ENCODE measurements at regions not wholly inside any gene's neighbourhood (a gene's known extent, or its start where the extent isn't known, plus 50 kb on each side); places are given as distances from the start of the nearest gene placed in this dataset.

- H3K27me3 Mint-ChIP-seq (ENCODE audit: unreplicated experiment), result peaks cover 6% of the 10 kb centered on the region
- H3K27ac Mint-ChIP-seq (ENCODE audit: unreplicated experiment), result no peak overlapping the region
- H3K36me3 Mint-ChIP-seq (ENCODE audit: unreplicated experiment), result no peaks in the 10 kb centered on the region
- H3K9me3 Mint-ChIP-seq (ENCODE audit: unreplicated experiment), result no peaks in the 10 kb centered on the region
- H3K4me1 Mint-ChIP-seq (ENCODE audit: unreplicated experiment), result no peaks in the 10 kb centered on the region
- H3K4me3 Mint-ChIP-seq (ENCODE audit: unreplicated experiment), result no peak overlapping the region
- no peak for DNase-seq (ENCODE audit: extremely low spot score, unreplicated experiment)
- TF ChIP-seq CTCF (IDR thresholded peaks at IDR 0.05), result no peak
Measured at GRCh38 chr4:52292245-52292644, 241.1 kb downstream of the SPATA18 start.

- Mint-ChIP-seq H3K27ac (ENCODE audit: unreplicated experiment) (no peak overlapping the region), H3K27me3 (ENCODE audit: unreplicated experiment) (peaks cover 1% of the 10 kb centered on the region), H3K36me3 (ENCODE audit: unreplicated experiment) (no peaks in the 10 kb centered on the region), H3K9me3 (ENCODE audit: unreplicated experiment) (no peaks in the 10 kb centered on the region), H3K4me1 (ENCODE audit: unreplicated experiment) (no peaks in the 10 kb centered on the region), H3K4me3 (ENCODE audit: unreplicated experiment) (no peak overlapping the region)
- no peak for DNase-seq (ENCODE audit: extremely low spot score, unreplicated experiment)
- TF ChIP-seq CTCF (IDR thresholded peaks at IDR 0.05), result no peak
Measured at GRCh38 chr4:52296341-52296740, 245.2 kb downstream of the SPATA18 start.

- no peak for DNase-seq (ENCODE audit: extremely low spot score, unreplicated experiment)
- no peaks in the 10 kb centered on the region for H3K4me1 Mint-ChIP-seq (ENCODE audit: unreplicated experiment)
- H3K4me3 Mint-ChIP-seq (ENCODE audit: unreplicated experiment), result no peak overlapping the region
- no peaks in the 10 kb centered on the region for H3K36me3 Mint-ChIP-seq (ENCODE audit: unreplicated experiment)
- H3K9me3 Mint-ChIP-seq (ENCODE audit: unreplicated experiment), result no peaks in the 10 kb centered on the region
- H3K27ac Mint-ChIP-seq (ENCODE audit: unreplicated experiment), result no peak overlapping the region
- TF ChIP-seq CTCF (IDR thresholded peaks at IDR 0.05), result no peak
- H3K27me3 Mint-ChIP-seq (ENCODE audit: unreplicated experiment), result no peaks in the 10 kb centered on the region
Measured at GRCh38 chr4:52298444-52298843, 247.3 kb downstream of the SPATA18 start.

GRCh38 chr4:52299120-52299519, 248.0 kb downstream of the SPATA18 start:
- H3K9me3 Mint-ChIP-seq (ENCODE audit: unreplicated experiment), result no peaks in the 10 kb centered on the region
- no peak overlapping the region for H3K4me3 Mint-ChIP-seq (ENCODE audit: unreplicated experiment)
- no peaks in the 10 kb centered on the region for H3K27me3 Mint-ChIP-seq (ENCODE audit: unreplicated experiment)
- no peaks in the 10 kb centered on the region for H3K36me3 Mint-ChIP-seq (ENCODE audit: unreplicated experiment)
- no peak overlapping the region for H3K27ac Mint-ChIP-seq (ENCODE audit: unreplicated experiment)
- H3K4me1 Mint-ChIP-seq (ENCODE audit: unreplicated experiment), result no peaks in the 10 kb centered on the region
- DNase-seq (ENCODE audit: extremely low spot score, unreplicated experiment), result no peak
- TF ChIP-seq CTCF (IDR thresholded peaks at IDR 0.05), result no peak

GRCh38 chr4:52311464-52312125, 260.5 kb downstream of the SPATA18 start:
- DNase-seq (ENCODE audit: extremely low spot score, unreplicated experiment), result no peak
- Mint-ChIP-seq H3K27me3 (ENCODE audit: unreplicated experiment) (peaks cover 35% of the 10 kb centered on the region), H3K9me3 (ENCODE audit: unreplicated experiment) (peaks cover 8% of the 10 kb centered on the region), H3K27ac (ENCODE audit: unreplicated experiment) (no peak overlapping the region), H3K4me1 (ENCODE audit: unreplicated experiment) (no peaks in the 10 kb centered on the region), H3K36me3 (ENCODE audit: unreplicated experiment) (no peaks in the 10 kb centered on the region), H3K4me3 (ENCODE audit: unreplicated experiment) (no peak overlapping the region)
- TF ChIP-seq CTCF (IDR thresholded peaks at IDR 0.05), result no peak
